Vagina (tissue), 2 donors: ENCODE measurements at regions not wholly inside any gene's neighbourhood (a gene's known extent, or its start where the extent isn't known, plus 50 kb on each side); places are given as distances from the start of the nearest gene placed in this dataset.

ENCODE experiments used
- DNase-seq, 2 donors: peaks; one replicate each; pipeline ENCODE4 v3.0.0-alpha.2; 2017; ENCODE audit errors: extremely low spot score in 2 of 2
- H3K27ac ChIP-seq: fragments of 200-600 bp; sonication (generic); one replicate; pipeline ENCODE4 v1.5.1; 2019
- H3K27me3 ChIP-seq: fragments of 200-600 bp; sonication (generic); one replicate; pipeline ENCODE4 v1.5.1; 2019
- H3K36me3 ChIP-seq, 2 donors: fragments of 200-600 bp; sonication (generic); one replicate each; pipeline ENCODE4 v1.5.1; 2017 to 2019
- H3K4me1 ChIP-seq: fragments of 200-600 bp; sonication (generic); one replicate; pipeline ENCODE4 v1.5.1; 2019
- H3K4me3 ChIP-seq, 2 donors: fragments of 200-600 bp; sonication (generic); 1 replicate in 1 of 2; 2 replicates in 1 of 2; pipeline ENCODE4 v1.5.1; 2016 to 2019
- H3K9me3 ChIP-seq: fragments of 200-600 bp; sonication (generic); one replicate; pipeline ENCODE4 v1.5.1; 2019
- POLR2A ChIP-seq, 2 donors: fragments of 450-650 bp; IDR thresholded peaks; one replicate each; pipeline ENCODE4 v1.6.1; 2017; ENCODE audit warnings: antibody characterized with exemption in 2 of 2, mild to moderate bottlenecking in 2 of 2, moderate library complexity in 2 of 2
- POLR2AphosphoS5 ChIP-seq, 2 donors: sonication (generic); formaldehyde crosslinking; IDR thresholded peaks; one replicate each; pipeline ENCODE4 v1.9.0; 2017; ENCODE audit warnings: antibody characterized with exemption in 2 of 2, mild to moderate bottlenecking in 2 of 2, low read depth in 1 of 2; ENCODE audit not compliant: insufficient read depth in 1 of 2
- intact Hi-C: fragments of 100-400 bp; cut with DNase I; formaldehyde crosslinking; loops from one replicate; pipeline ENCODE4 v1.15.1; 2023
- TF ChIP-seq, protein P1 (sequence below), 3 experiments: fragments of 450-650 bp in 2 of 3; fragments of 200-600 bp in 1 of 3; sonication (generic) in 1 of 3; IDR thresholded peaks; one replicate each; pipeline ENCODE4 v1.5.1; 2017 to 2019; ENCODE audit warnings: antibody characterized with exemption in 3 of 3, mild to moderate bottlenecking in 2 of 3, moderate library complexity in 2 of 3

DNA sequence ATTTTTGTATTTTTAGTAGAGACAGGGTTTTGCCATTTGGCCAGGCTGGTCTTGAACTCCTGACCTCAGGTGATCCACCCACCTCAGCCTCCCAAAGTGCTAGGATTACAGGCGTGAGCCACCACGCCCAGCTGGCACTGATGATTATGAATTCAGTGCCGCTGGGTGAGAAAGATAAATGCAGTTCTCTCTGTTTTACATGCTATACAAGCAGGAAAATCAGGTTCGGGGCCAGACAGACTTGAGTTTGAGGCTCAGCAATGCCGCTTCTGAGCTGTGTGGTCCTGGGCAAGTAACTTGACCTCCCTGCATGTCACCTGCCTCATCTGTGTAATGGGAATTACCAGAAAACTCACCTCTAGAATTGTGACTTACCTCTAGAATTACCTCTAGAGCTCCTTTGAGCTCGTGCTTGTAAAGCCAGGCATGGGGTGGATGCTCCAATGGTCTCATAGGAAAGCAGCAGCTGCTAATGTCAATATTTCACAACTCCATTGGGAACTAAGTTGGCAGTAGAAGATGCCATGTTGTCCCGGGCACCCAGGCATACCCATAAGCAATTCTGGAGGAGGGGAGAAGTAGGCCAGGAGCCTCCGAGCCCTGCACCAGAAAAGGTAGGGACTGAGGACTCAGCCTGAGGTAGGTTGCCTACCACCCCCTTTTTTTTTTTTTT, 119.8 kb upstream of the SLC25A33 start:
- Histone ChIP-seq H3K27me3 (no peaks in the 10 kb centered on the region), H3K9me3 (no peaks in the 10 kb centered on the region), H3K4me1 (peaks cover 6% of the 10 kb centered on the region), H3K36me3 (no peaks in the 10 kb centered on the region), H3K4me3 (no peak overlapping the region), H3K27ac (no peak overlapping the region)
- TF ChIP-seq POLR2A (IDR thresholded peaks at IDR 0.05): no peak
- no peak for TF ChIP-seq POLR2AphosphoS5 (IDR thresholded peaks at IDR 0.05; ENCODE audit: insufficient read depth in 1 of 2, low read depth in 1 of 2)
- TF ChIP-seq, protein P1, sequence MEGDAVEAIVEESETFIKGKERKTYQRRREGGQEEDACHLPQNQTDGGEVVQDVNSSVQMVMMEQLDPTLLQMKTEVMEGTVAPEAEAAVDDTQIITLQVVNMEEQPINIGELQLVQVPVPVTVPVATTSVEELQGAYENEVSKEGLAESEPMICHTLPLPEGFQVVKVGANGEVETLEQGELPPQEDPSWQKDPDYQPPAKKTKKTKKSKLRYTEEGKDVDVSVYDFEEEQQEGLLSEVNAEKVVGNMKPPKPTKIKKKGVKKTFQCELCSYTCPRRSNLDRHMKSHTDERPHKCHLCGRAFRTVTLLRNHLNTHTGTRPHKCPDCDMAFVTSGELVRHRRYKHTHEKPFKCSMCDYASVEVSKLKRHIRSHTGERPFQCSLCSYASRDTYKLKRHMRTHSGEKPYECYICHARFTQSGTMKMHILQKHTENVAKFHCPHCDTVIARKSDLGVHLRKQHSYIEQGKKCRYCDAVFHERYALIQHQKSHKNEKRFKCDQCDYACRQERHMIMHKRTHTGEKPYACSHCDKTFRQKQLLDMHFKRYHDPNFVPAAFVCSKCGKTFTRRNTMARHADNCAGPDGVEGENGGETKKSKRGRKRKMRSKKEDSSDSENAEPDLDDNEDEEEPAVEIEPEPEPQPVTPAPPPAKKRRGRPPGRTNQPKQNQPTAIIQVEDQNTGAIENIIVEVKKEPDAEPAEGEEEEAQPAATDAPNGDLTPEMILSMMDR (IDR thresholded peaks at IDR 0.05): no peak
- intact Hi-C loops: no loop called here
- DNase-seq: no peak

DNA sequence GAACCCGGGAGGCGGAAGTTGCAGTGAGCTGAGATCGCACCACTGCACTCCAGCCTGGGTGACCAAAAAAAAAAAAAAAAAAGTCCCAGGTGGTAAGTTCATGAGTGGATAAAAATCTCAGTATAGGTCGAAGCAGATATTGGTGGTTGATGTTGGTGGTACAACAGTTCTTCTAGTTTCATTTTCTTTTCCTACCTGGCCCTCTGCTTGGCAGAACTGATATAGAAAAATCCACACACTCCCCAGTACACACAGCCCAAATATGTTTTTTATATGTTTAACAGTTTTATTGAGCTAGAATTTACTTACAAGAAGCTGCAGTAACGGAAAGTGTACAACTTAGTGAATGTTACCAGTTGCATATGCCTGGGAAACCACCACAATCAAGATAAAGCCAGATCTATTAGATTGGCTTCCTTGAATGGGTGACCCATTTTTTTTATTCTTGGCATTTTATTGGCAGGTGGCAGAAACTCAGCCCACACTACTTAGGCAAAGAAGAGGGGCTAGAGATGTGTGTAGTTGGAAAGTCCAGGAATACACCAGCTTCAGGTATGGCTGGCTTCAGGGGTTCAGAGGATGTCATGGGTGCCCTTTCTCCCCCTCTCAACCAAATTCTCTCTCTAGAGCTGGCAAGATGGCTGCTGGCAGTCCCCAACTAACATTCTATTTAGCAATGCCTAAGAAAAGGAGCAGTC, 118.3 kb upstream of the SLC25A33 start:
- intact Hi-C loops: no loop called here
- TF ChIP-seq, protein P1 (IDR thresholded peaks at IDR 0.05): no peak
- TF ChIP-seq POLR2AphosphoS5 (IDR thresholded peaks at IDR 0.05; ENCODE audit: insufficient read depth in 1 of 2, low read depth in 1 of 2): no peak
- no peak for TF ChIP-seq POLR2A (IDR thresholded peaks at IDR 0.05)
- no peak for DNase-seq
- no peaks in the 10 kb centered on the region for H3K27me3 ChIP-seq
- no peaks in the 10 kb centered on the region for H3K4me1 ChIP-seq
- no peak overlapping the region for H3K4me3 ChIP-seq
- no peak overlapping the region for H3K27ac ChIP-seq
- no peaks in the 10 kb centered on the region for H3K9me3 ChIP-seq
- H3K36me3 ChIP-seq: no peaks in the 10 kb centered on the region

DNA sequence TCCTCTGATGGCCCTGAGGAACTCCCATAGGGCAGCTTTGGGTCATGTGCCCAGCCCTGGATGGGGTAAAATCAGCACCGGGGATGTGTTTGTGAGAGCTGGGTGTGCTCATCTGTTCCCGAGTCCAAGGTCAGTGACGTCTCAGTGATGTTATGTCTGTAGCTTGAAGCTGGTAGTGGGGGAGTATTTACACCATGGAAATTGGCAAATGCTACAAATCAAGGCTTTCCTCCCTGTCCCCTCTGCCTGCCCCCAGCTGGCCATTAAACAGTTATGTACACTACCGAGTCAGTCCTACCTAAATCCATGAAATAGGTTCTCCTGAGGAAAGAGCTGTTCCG, 117.8 kb upstream of the SLC25A33 start:
- Histone ChIP-seq H3K27me3 (no peaks in the 10 kb centered on the region), H3K9me3 (no peaks in the 10 kb centered on the region), H3K4me1 (no peaks in the 10 kb centered on the region), H3K36me3 (no peaks in the 10 kb centered on the region), H3K4me3 (no peak overlapping the region), H3K27ac (no peak overlapping the region)
- TF ChIP-seq, protein P1 (IDR thresholded peaks at IDR 0.05): no peak
- TF ChIP-seq POLR2AphosphoS5 (IDR thresholded peaks at IDR 0.05; ENCODE audit: insufficient read depth in 1 of 2, low read depth in 1 of 2): no peak
- TF ChIP-seq POLR2A (IDR thresholded peaks at IDR 0.05): no peak
- no peak for DNase-seq
- intact Hi-C loops: no loop called here

DNA sequence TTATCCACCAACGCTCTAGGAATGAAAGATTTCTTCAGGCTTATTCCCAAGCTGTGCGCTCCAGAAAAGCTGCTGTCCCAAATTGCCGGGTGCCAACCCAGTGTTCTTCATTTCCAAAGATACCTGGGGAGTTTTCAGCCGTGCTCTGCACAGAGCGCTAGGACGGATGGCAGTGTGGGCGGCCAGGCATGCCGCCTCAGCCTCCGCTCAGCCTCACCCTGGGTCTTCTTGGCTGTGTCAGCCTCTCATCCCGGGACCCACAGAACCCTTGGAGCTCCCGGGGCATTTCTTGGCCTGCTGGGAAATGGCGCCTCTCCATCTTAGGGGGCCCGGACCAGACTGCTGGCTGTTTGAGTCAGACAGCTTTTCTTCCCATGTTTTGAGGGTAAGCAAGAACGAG, 116.9 kb upstream of the SLC25A33 start:
- no peaks in the 10 kb centered on the region for H3K9me3 ChIP-seq
- TF ChIP-seq, protein P1 (IDR thresholded peaks at IDR 0.05): no peak
- TF ChIP-seq POLR2AphosphoS5 (IDR thresholded peaks at IDR 0.05; ENCODE audit: insufficient read depth in 1 of 2, low read depth in 1 of 2) (no peak), POLR2A (IDR thresholded peaks at IDR 0.05) (no peak)
- H3K36me3 ChIP-seq: no peaks in the 10 kb centered on the region
- no peak overlapping the region for H3K4me3 ChIP-seq
- no peak overlapping the region for H3K27ac ChIP-seq
- intact Hi-C loops: no loop called here
- no peak for DNase-seq
- H3K27me3 ChIP-seq: no peaks in the 10 kb centered on the region
- H3K4me1 ChIP-seq: no peaks in the 10 kb centered on the region

DNA sequence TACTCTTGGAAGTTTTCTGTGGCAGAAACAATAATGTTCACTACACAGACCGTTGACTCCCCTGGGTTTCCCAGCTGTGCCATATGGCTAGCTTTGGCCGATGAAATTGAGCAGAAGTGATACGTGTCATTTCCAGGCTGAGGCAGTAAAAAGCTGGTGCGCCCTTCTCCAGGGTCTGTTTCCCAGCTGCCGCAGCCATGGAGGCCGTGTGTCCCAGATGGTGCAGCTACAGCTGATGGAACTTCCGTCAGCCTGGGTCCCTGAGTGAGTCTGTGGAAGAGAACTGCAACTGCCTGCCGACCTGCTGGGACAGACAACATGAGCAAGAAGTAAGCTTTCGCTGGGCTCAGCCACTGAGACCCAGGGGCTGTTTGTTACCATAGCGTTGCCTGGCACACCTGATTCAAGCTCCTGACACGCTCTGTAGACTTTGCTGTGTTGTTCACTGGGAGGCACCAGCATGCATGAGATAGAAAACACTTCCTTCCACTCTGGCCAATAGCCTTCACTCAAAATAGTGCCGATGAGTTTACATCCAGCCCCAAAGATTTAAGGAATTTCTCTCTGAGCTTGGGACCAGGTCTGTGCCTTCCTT, 116.3 kb upstream of the SLC25A33 start:
- TF ChIP-seq POLR2AphosphoS5 (IDR thresholded peaks at IDR 0.05; ENCODE audit: insufficient read depth in 1 of 2, low read depth in 1 of 2) (no peak), POLR2A (IDR thresholded peaks at IDR 0.05) (no peak)
- TF ChIP-seq, protein P1 (IDR thresholded peaks at IDR 0.05): no peak
- H3K9me3 ChIP-seq: no peaks in the 10 kb centered on the region
- H3K4me3 ChIP-seq: no peak overlapping the region
- H3K36me3 ChIP-seq: no peaks in the 10 kb centered on the region
- intact Hi-C loops: no loop called here
- H3K4me1 ChIP-seq: no peaks in the 10 kb centered on the region
- DNase-seq: no peak
- H3K27me3 ChIP-seq: no peaks in the 10 kb centered on the region
- H3K27ac ChIP-seq: no peak overlapping the region
